PFSK-1 (cell line): ENCODE measurements at regions not wholly inside any gene's neighbourhood (a gene's known extent, or its start where the extent isn't known, plus 50 kb on each side); places are given as distances from the start of the nearest gene placed in this dataset.

Experiments used
- FOXP2 ChIP-seq: optimal IDR thresholded peaks from 2 replicates; pipeline ENCODE3; 2011; ENCODE audit warnings: borderline replicate concordance, control low read depth, inconsistent platforms; ENCODE audit not compliant: insufficient read depth; ENCODE audit errors: extremely low read length, extremely low read depth
- POLR2AphosphoS5 ChIP-seq: IDR thresholded peaks from 2 replicates; pipeline ENCODE4 v1.6.1; 2012; ENCODE audit warnings: low read depth, mild to moderate bottlenecking, control low read depth, low read length, moderate library complexity
- REST ChIP-seq, 2 experiments: IDR thresholded peaks; 2 replicates each; pipeline versions ENCODE4 v1.6.1 to v1.8.0; 2011 to 2012; ENCODE audit warnings: low read depth in 2 of 2, low read length in 2 of 2, control low read depth in 1 of 2, inconsistent platforms in 1 of 2, mild to moderate bottlenecking in 1 of 2, moderate library complexity in 1 of 2; ENCODE audit not compliant: insufficient read depth in 1 of 2
- SIN3A ChIP-seq: IDR thresholded peaks from 2 replicates; pipeline ENCODE4 v1.6.1; 2012; ENCODE audit warnings: mild to moderate bottlenecking, low read length, moderate library complexity, borderline replicate concordance; ENCODE audit not compliant: insufficient read depth
- TAF1 ChIP-seq: IDR thresholded peaks from 2 replicates; pipeline ENCODE4 v1.6.1; 2012; ENCODE audit warnings: low read length, control low read depth, borderline replicate concordance; ENCODE audit not compliant: insufficient read depth

DNA sequence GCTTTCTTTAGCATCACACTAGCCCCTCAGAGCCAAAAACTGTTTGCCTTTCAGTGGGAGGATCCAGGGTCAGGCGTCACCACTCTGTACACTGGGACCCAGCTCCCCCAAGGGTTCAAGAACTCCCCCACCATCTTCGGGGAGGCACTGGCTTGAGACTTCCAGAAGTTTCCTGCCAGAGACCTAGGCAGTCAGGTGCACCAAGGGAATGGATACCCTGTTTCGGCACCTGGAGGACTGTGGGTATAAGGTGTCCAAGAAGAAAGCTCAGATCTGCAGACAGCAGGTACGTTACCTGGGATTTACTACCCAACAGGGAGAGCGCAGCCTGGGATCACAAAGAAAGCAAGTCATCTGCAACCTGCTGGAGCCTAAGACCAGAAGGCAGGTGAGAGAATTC lies 603.0 kb downstream of the UQCRFS1 start:
- TF ChIP-seq SIN3A (no peak), POLR2AphosphoS5 (no peak), TAF1 (no peak), FOXP2 (no peak), REST (IDR thresholded peaks at IDR 0.05; ENCODE audit: insufficient read depth in 1 of 2, low read depth in 2 of 2, low read length in 2 of 2) (no peak)

GRCh38 chr19:28609091-28609755 lies 603.7 kb downstream of the UQCRFS1 start:
- no peak for TF ChIP-seq TAF1
- no peak for TF ChIP-seq REST (IDR thresholded peaks at IDR 0.05; ENCODE audit: insufficient read depth in 1 of 2, low read depth in 2 of 2, low read length in 2 of 2)
- no peak for TF ChIP-seq POLR2AphosphoS5
- TF ChIP-seq SIN3A, result no peak
- no peak for TF ChIP-seq FOXP2

DNA sequence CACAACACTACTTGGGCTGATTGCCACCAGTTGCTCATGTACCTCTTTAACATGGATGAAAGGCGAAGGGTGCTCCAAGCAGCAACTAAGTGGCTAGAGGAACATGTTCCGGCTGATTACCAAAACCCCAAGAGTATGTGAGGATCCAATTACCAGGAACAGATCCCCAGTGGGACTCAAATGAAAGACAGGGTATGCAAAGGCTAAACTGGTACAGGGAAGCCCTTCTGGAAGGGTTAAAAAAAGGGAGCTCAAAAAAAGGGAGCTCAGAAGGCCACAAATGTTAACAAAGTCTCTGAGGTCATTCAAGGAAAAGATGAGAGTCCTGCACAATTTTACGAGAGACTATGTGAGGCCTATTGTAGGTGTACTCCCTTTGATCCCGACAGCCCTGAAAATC lies 604.7 kb downstream of the UQCRFS1 start:
- no peak for TF ChIP-seq FOXP2

GRCh38 chr19:28607066-28607583 lies 605.8 kb downstream of the UQCRFS1 start:
- TF ChIP-seq FOXP2 (no peak), SIN3A (no peak), POLR2AphosphoS5 (no peak), TAF1 (no peak), REST (IDR thresholded peaks at IDR 0.05; ENCODE audit: insufficient read depth in 1 of 2, low read depth in 2 of 2, low read length in 2 of 2) (no peak)

- no peak for TF ChIP-seq REST (IDR thresholded peaks at IDR 0.05; ENCODE audit: insufficient read depth in 1 of 2, low read depth in 2 of 2, low read length in 2 of 2)
- no peak for TF ChIP-seq SIN3A
- TF ChIP-seq POLR2AphosphoS5, result no peak
- TF ChIP-seq FOXP2, result no peak
- no peak for TF ChIP-seq TAF1
Observed at GRCh38 chr19:28606269-28607032, 606.5 kb downstream of the UQCRFS1 start.
